ENCODE measurements at regions not wholly inside any gene's neighbourhood (a gene's known extent, or its start where the extent isn't known, plus 50 kb on each side); places are given as distances from the start of the nearest gene placed in this dataset.
A peak's percentile ranks its signal among the peaks of the same experiment; 100 is the strongest.

- intact Hi-C loops (cut with micrococcal nuclease; ENCODE audit: unreplicated experiment) (no loop called here), in situ Hi-C loops (cut with HindIII; ENCODE audit: low pct_unique_long_range_greater_than_20kb, low sequenced_read_pairs) (no loop called here)
- H3K9me3 ChIP-seq (ENCODE audit: control insufficient read depth, insufficient read depth, low read depth, low read length) = no peaks in the 10 kb centered on the region
- DNase-seq (ENCODE audit: low read depth, low spot score) (no peak), ATAC-seq (no peak)
- no peaks in the 10 kb centered on the region for H3K27me3 ChIP-seq (ENCODE audit: control insufficient read depth, insufficient read depth, low read length)
- POLR2A ChIA-PET = no interaction called here
- BruUV-seq (replicated peaks) = no TSS peak
- TF ChIP-seq POLR2AphosphoS5 (IDR thresholded peaks at IDR 0.05; ENCODE audit: low read depth, low read length) (no peak), CTCF (IDR thresholded peaks at IDR 0.05) (no peak), TCF7L2 (IDR thresholded peaks at IDR 0.05; ENCODE audit: low read depth, low read length) (no peak), SIN3A (IDR thresholded peaks at IDR 0.05; ENCODE audit: borderline replicate concordance, insufficient read depth, low read depth, low read length) (no peak), REST (IDR thresholded peaks at IDR 0.05; ENCODE audit: insufficient read depth in 1 of 2, low read depth in 2 of 2, low read length in 1 of 2) (no peak)
- H3K27ac ChIP-seq (ENCODE audit: low read length) = no peak overlapping the region
- no peak overlapping the region for H3K4me3 ChIP-seq (ENCODE audit: low read depth in 2 of 2, low read length in 2 of 2)
- peaks cover 15% of the 10 kb centered on the region for H3K4me1 ChIP-seq (ENCODE audit: control insufficient read depth, insufficient read depth, low read length)
- CTCF ChIA-PET = interaction anchor here (0.7 to 1.6 kb wide), 3 partner anchors 28 to 106 kb away, joined by 6 to 10 read pairs (median 7); no protein-coding TSS in a partner anchor
- no peaks in the 10 kb centered on the region for H3K36me3 ChIP-seq (ENCODE audit: control insufficient read depth, insufficient read depth, low read length)
These were observed 73.9 kb upstream of the TAF1B start for GRCh38 chr2:9769171-9770005.

GRCh38 chr2:9770006-9770307 lies 73.3 kb upstream of the TAF1B start:
- intact Hi-C loops (cut with micrococcal nuclease; ENCODE audit: unreplicated experiment) (no loop called here), in situ Hi-C loops (cut with HindIII; ENCODE audit: low pct_unique_long_range_greater_than_20kb, low sequenced_read_pairs) (no loop called here)
- Histone ChIP-seq H3K36me3 (ENCODE audit: control insufficient read depth, insufficient read depth, low read length) (no peaks in the 10 kb centered on the region), H3K27ac (ENCODE audit: low read length) (no peak overlapping the region), H3K27me3 (ENCODE audit: control insufficient read depth, insufficient read depth, low read length) (no peaks in the 10 kb centered on the region), H3K4me3 (ENCODE audit: low read depth in 2 of 2, low read length in 2 of 2) (no peak overlapping the region), H3K9me3 (ENCODE audit: control insufficient read depth, insufficient read depth, low read depth, low read length) (no peaks in the 10 kb centered on the region), H3K4me1 (ENCODE audit: control insufficient read depth, insufficient read depth, low read length) (peaks cover 15% of the 10 kb centered on the region)
- ChIA-PET POLR2A (no interaction called here), CTCF (interaction anchor here (0.8 to 1.6 kb wide), 5 partner anchors 15 to 107 kb away, joined by 3 to 7 read pairs (median 4); no protein-coding TSS in a partner anchor)
- no TSS peak for BruUV-seq (replicated peaks)
- TF ChIP-seq POLR2AphosphoS5 (IDR thresholded peaks at IDR 0.05; ENCODE audit: low read depth, low read length) (no peak), TCF7L2 (IDR thresholded peaks at IDR 0.05; ENCODE audit: low read depth, low read length) (no peak), REST (IDR thresholded peaks at IDR 0.05; ENCODE audit: insufficient read depth in 1 of 2, low read depth in 2 of 2, low read length in 1 of 2) (no peak), SIN3A (IDR thresholded peaks at IDR 0.05; ENCODE audit: borderline replicate concordance, insufficient read depth, low read depth, low read length) (no peak), CTCF (IDR thresholded peaks at IDR 0.05) (no peak)
- ATAC-seq (0 out of 2 replicates have a peak, but pooled peaks have one; percentile 1), DNase-seq (ENCODE audit: low read depth, low spot score) (no peak)

Measured in Panc1 (cell line).